ENCODE measurements at regions not wholly inside any gene's neighbourhood (a gene's known extent, or its start where the extent isn't known, plus 50 kb on each side); places are given as distances from the start of the nearest gene placed in this dataset.
A peak's percentile ranks its signal among the peaks of the same experiment; 100 is the strongest.

DNA sequence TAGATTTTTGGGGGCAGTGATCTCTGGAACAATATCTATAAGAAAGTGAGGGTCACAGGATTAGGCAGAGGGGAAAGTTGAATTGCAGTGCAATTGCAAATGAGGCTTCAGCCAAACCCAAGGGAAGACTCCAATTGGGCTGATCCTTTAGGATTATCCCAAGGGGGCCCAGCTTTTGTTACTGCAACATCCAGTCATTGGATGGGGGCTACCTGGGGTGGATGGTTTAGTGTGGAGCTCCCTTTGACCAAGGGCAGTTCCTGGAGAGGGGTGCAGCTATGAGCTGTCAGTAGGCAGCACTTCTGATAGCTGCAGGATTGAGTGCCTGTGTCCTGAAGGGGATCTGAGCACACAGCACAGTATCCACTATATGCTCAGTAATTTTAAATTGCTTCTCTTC is 355.2 kb upstream of the AZI2 start:
- Histone ChIP-seq H3K4me3 (no peak overlapping the region), H3K9me3 (no peaks in the 10 kb centered on the region), H3K4me1 (replicated peaks) (no peaks in the 10 kb centered on the region), H3K27me3 (replicated peaks; ENCODE audit: insufficient read depth) (no peaks in the 10 kb centered on the region), H3K27ac (no peak overlapping the region), H3K36me3 (no peaks in the 10 kb centered on the region)
- TF ChIP-seq CTCF (IDR thresholded peaks at IDR 0.05) (no peak), POLR2AphosphoS5 (IDR thresholded peaks at IDR 0.05) (no peak), POLR2A (IDR thresholded peaks at IDR 0.05) (no peak)
- intact Hi-C loops (cut with DNase I) = no loop called here
- no peak for DNase-seq (ENCODE audit: low spot score)

DNA sequence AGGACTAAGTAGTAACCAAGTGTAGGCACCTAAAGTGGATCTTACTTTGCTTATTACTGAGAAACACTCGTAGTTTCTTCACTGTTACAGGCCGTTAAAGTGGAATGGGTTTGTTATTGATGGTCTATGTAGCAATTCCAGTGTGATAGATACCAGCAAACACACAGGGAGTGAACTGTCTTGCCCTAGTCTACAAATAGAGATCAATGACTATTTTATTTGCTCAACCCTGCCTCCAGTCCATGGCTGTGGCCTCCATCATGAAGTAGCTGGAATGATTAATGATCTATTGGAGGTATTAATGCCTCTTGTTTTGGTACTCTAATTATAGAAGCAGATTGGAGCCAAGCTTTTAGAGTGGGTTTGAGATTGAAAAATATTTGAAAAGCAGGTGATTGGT is 362.7 kb upstream of the AZI2 start:
- no peaks in the 10 kb centered on the region for H3K4me1 ChIP-seq (replicated peaks)
- TF ChIP-seq CTCF (IDR thresholded peaks at IDR 0.05) = no peak
- no peak for TF ChIP-seq POLR2AphosphoS5 (IDR thresholded peaks at IDR 0.05)
- TF ChIP-seq POLR2A (IDR thresholded peaks at IDR 0.05) = no peak
- intact Hi-C loops (cut with DNase I) = no loop called here
- WGBS = 89% methylated on average over 2 of the region's 2 CpGs
- H3K9me3 ChIP-seq = no peaks in the 10 kb centered on the region
- no peak overlapping the region for H3K4me3 ChIP-seq
- H3K27me3 ChIP-seq (replicated peaks; ENCODE audit: insufficient read depth) = no peaks in the 10 kb centered on the region
- DNase-seq (ENCODE audit: low spot score) = no peak
- no peak overlapping the region for H3K27ac ChIP-seq
- no peaks in the 10 kb centered on the region for H3K36me3 ChIP-seq

GRCh38 chr3:28716939-28717338 is 368.3 kb upstream of the AZI2 start:
- H3K9me3 ChIP-seq = no peaks in the 10 kb centered on the region
- H3K27me3 ChIP-seq (replicated peaks; ENCODE audit: insufficient read depth) = no peaks in the 10 kb centered on the region
- TF ChIP-seq POLR2AphosphoS5 (IDR thresholded peaks at IDR 0.05) (no peak), CTCF (IDR thresholded peaks at IDR 0.05) (no peak), POLR2A (IDR thresholded peaks at IDR 0.05) (no peak)
- no peak for DNase-seq (ENCODE audit: low spot score)
- no peak overlapping the region for H3K27ac ChIP-seq
- H3K36me3 ChIP-seq = no peaks in the 10 kb centered on the region
- H3K4me1 ChIP-seq (replicated peaks) = no peaks in the 10 kb centered on the region
- WGBS = 79% methylated on average over 4 of the region's 4 CpGs
- intact Hi-C loops (cut with DNase I) = no loop called here
- no peak overlapping the region for H3K4me3 ChIP-seq

- Histone ChIP-seq H3K9me3 (no peaks in the 10 kb centered on the region), H3K27ac (no peak overlapping the region), H3K4me3 (no peak overlapping the region), H3K36me3 (no peaks in the 10 kb centered on the region), H3K4me1 (replicated peaks) (no peaks in the 10 kb centered on the region), H3K27me3 (replicated peaks; ENCODE audit: insufficient read depth) (no peaks in the 10 kb centered on the region)
- 74% methylated on average over 4 of the region's 4 CpGs for WGBS
- TF ChIP-seq POLR2AphosphoS5 (IDR thresholded peaks at IDR 0.05) (no peak), POLR2A (IDR thresholded peaks at IDR 0.05) (no peak), CTCF (IDR thresholded peaks at IDR 0.05) (no peak)
- intact Hi-C loops (cut with DNase I) = no loop called here
- DNase-seq (ENCODE audit: low spot score) = no peak
Measured at GRCh38 chr3:28718074-28718849, 369.6 kb upstream of the AZI2 start.

DNA sequence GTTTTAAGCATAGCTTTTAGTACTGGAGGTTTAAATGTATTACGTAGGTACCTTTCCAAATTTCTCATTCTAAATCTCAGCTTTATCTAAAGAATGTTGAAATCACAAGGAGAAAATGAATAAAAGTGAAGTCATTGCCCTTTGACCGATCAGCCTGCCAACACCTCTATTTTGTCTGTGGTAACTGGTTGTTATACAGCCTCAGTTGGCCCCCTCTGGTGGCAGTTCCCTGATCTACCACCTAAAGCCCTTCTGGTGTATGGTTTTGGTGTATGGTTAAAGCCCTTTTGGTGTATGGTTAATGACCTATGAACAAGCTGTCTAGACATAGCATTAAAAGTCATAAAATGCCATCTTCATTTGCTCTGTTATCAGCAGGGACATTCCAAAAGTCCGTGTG is 378.2 kb upstream of the AZI2 start:
- intact Hi-C loops (cut with DNase I) = loop anchor here (10.0 kb wide), 1 partner anchor 252 kb away; no protein-coding TSS in a partner anchor
- TF ChIP-seq POLR2AphosphoS5 (IDR thresholded peaks at IDR 0.05) = no peak
- TF ChIP-seq CTCF (IDR thresholded peaks at IDR 0.05) = peak in 2 of 4 experiments; percentile 20 to 38
- no peak for DNase-seq (ENCODE audit: low spot score)
- 58% methylated on average over 3 of the region's 3 CpGs for WGBS
- no peaks in the 10 kb centered on the region for H3K27me3 ChIP-seq (replicated peaks; ENCODE audit: insufficient read depth)
- no peaks in the 10 kb centered on the region for H3K4me1 ChIP-seq (replicated peaks)
- no peaks in the 10 kb centered on the region for H3K36me3 ChIP-seq
- no peaks in the 10 kb centered on the region for H3K9me3 ChIP-seq
- no peak overlapping the region for H3K4me3 ChIP-seq
- peak overlapping the region; percentile 54 to 67 for H3K27ac ChIP-seq
